RCC 7860 (cell line): ENCODE measurements at regions not wholly inside any gene's neighbourhood (a gene's known extent, or its start where the extent isn't known, plus 50 kb on each side); places are given as distances from the start of the nearest gene placed in this dataset.

Experiments used
- DNase-seq: peaks from one replicate; pipeline ENCODE4 v3.0.0-alpha.2; 2015; ENCODE audit warnings: low spot score
- FAIRE-seq: peaks from 2 replicates; lab custom pipeline; 2012; peaks lifted over from hg19 to GRCh38; lab: Jason Lieb, UNC

DNA sequence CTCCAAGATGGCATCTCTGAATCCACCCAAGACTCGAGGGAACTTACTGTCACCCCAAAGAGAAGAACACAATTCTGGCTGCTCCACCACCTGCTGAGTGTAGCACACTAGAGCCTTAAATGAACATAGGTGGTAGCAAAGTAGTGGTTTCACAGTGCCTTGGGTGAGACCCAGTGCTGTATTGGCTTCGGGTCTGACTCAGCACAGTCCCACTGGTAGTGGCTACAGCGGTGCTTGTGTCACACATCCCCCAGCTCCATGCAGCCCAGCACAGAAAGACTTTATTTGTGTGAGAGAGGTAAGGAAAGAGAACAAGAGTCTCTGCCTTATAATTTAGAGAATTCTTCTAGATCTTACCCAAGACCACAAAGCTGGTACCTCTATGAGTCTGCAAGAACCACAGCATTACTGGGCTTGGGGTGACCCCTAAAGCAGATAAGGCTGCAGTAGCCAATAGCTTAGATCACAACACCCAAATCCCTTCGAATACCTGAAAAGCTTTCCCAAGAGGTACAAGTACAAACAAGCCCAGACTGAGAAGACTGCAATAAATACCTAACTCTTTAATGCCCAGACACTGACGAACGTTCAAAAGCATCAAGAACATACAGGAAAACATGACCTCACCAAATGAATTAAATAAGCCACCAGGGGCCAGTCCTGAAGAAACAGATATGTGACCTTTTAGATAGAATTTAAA, 83.3 kb upstream of the SLC38A4 start:
- FAIRE-seq = no peak
- no peak for DNase-seq

DNA sequence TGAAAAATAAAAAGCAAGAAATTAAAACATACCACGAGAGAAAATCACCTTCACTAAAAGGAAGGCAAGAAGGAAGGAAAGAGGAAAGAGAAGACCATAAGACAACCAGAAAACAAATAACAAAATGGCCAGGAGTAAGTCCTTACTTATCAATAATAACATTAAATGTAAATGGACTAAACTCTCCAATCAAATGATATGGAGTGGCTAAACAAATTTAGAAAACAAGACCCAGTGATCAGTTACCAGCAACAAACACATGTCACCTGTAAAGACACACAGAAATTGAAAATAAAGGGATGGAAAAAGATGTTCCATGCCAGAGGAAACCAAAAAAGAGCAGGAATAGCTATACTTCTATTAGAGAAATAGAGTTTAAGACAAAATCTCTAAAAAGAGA, 85.0 kb upstream of the SLC38A4 start:
- DNase-seq (no peak), FAIRE-seq (no peak)

DNA sequence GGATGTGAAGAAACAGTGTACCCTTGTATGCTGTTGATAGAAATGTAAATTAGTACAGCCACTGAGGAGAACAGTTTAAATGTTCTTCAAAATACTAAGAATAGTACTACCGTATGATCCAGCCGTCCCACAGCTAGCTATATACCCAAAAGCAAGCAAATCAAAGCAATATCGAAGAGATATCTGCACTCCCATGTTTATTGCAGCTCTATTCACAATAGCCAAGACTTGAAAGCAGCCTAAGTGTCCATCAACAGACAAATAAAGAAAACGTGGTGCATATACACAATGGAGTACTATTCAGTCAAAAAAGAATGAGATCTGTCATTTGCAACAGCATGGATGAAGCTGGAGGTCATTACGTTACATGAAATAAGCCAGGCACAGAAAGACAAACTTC, 88.5 kb upstream of the SLC38A4 start:
- FAIRE-seq (no peak), DNase-seq (no peak)

DNA sequence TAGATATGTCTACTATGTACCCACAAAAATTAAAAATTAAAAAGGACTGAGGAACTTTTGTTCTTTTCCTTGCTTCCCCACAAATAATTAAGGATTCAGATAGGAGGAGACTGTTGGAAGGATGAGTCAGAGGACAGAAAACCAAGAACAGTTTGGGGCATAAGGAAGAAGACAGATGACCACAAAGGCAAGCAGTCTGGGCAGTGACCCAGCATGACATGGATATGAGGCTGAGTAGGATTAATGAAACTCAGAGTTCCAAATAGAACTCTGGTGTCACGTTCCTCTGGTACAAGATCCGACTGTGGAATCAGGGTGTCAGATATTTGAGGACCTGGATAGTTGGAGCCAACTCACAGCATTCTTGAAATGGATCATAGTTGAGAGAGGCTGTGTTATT, 89.3 kb upstream of the SLC38A4 start:
- FAIRE-seq (peak; percentile 94), DNase-seq (peak; percentile 51)

DNA sequence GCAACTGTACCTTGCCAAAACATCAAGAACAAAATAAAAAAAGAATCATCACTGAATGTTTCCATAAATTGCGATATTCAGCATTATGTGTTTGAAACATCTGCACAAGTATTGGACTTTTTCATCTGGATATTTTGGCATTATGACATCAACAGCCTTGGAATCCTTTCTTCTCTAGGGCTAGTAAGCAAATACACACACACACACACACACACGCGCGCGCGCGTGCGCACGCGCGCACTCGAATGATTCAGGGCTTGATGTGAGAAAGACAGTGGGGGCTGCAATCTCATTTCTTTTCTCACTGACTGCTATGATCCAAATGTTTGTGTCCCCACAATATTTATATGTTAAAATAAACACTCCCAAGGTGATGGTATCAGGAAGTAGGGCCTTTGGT, 90.0 kb upstream of the SLC38A4 start:
- FAIRE-seq = no peak
- DNase-seq = no peak

DNA sequence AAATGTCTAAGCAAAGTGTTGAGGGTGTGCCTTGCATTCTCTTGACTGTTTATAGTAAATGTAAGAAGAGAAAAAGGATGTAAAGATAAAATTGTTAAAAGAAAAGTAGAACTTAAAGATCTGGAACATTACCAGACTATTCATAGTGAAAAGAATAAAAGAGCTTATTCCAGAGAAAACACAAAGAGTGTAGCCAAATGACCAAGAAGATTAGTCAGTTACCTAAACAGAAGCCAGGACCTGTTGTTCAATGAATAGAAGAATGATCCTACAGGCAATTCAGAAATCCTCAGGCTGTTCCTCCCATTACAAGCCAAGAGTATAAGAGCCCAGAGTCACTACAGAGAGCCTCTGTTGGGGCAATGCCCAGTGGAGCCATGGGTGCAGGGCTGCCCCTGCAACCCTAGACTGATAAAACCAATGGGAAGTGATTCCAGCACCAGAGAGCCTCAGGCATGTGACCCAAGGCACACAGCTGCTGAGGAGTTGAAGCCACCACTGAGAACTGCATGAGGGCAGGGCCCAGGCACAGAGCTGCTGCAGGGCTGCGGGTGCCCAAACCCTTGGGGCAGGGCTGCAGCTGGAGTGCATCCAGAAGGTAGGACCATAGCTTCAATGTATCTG, 91.1 kb upstream of the SLC38A4 start:
- FAIRE-seq (no peak), DNase-seq (no peak)

DNA sequence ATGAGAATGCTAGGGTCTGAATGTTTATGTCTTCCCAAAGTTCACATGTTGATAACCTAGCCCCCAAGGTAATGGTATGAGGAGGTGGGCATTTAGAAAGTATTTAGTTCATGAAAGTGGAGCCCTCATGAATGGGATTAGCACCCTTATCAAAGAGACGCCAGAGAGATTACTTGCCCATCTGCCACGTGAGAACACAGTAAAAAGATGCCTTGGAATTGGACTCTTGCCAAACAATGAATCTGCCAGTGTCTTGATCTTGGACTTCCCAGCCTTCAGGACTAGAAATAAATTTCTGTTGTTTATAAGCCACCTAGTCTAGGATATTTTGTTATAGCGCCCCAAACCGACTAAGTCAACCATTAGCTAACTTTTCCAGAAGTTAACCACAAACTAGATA, 92.0 kb upstream of the SLC38A4 start:
- FAIRE-seq (no peak), DNase-seq (no peak)

DNA sequence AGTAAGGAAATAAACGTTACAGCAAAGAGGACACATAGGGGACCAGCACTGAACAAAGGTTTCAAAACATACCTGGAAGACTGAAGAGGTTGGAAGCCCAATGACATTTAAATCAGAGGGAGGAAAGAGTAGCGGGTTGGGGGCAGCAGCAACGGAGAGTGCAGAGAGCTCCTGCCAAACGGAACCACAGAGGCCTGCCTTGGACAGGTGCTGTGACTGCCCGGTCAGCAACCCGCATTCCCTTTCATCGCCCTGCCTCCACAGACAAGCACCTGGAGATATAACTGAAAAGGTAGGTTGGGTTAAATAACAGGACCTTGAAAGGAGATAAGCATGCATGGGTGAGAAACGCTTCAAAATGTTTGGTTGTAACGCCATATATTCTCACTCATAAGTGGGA, 92.8 kb upstream of the SLC38A4 start:
- DNase-seq (no peak), FAIRE-seq (no peak)

DNA sequence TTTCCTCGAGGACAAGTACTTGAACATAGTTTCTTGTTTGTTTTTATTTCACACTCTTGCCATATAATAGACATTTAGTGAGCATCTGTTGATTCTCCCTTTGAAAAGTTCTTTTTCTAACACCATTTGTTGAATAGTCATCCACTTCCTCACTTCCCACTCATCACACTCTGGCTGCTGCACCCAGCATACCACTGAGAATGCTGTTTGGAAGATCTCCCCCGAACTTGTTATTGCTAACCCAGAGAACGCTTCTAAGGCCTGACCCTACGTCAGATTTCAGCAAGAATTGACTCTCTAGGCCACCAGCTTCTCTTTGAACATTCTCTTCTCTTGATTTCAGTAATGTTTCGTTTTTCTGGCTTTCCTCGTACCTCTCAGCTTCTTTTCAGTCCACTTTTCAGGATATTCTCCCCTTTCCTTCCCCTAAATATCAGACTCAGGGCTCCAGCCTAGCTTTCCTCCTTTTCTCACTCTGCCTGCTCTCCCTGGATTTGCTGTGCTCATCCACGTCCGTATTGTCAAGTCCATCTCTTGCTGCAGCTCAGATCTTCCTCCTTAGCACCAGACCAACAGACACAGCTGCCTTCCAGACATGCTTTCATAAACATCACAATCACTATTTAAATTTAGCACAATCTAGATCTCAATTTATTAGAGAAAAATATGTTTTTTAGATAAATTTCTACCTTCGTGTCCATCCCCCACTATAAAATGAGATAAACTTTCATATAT, 94.0 kb upstream of the SLC38A4 start:
- DNase-seq (no peak), FAIRE-seq (no peak)

DNA sequence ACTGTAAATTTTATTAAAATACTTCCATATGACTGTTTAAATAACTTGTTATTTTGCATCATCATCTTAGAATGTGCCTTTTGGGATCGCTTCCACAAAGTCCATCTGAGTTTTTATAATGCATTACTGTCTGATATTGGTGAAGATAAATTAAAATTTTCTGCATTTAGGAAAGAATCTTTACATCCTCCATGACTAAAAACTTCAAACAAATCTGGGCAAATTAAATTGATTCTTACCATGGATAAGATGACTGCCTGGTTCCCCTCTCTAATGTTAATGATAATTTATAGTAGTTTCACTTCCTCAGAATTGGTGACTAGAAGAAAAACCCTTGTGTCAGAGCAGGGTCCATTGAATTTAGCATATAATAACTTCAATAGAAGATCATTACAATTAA, 94.7 kb upstream of the SLC38A4 start:
- DNase-seq (no peak), FAIRE-seq (no peak)

DNA sequence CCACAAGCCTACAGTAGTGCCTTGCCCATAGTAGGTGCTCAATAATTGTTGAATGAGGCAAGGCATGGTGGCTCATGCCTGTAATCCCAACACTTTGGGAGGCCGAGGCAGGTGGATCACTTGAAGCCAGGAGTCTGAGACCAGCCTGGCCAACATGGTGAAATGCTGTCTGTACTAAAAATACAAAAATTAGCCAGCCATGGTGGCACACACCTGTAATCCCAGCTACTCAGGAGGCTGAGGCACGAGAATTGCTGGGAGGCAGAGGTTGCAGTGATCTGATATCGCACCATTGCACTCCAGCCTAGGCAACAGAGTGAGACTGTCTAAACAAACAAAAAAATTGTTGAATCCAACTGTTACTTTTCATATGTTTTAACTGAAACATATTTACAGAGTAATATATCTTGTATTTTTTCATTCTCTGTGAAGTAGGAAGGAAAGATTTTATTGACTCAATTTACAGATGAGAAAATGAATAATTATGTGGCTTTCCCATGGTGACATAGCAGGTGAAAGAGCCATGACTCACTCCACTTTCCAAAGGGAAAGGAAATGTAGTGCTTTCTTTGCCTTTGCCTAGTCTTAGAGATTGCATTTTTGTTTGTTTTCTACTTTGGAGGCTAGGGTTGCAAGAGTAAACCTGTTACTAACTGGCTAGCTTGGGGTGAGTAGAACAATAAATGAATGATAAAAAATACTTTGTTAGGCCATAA, 95.4 kb upstream of the SLC38A4 start:
- DNase-seq (peak; percentile 34), FAIRE-seq (peak; percentile 66)

DNA sequence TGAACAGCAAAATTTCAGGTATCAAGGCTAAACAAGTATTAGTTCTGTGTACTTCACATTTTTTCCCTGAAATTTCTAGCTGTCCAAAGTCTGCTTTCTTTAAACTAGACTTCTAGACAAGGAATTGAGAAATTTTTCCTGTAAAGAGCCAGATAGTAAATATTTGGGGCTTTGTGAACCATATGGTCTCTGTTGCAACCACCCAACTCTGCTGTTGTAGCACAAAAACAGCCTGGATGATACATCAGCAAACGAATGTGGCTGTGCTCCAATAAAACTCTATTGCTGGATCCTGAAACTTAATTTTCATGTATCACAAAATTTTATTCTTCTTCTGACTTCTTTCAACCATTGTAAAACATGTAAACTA, 96.0 kb upstream of the SLC38A4 start:
- FAIRE-seq = no peak
- DNase-seq = no peak

DNA sequence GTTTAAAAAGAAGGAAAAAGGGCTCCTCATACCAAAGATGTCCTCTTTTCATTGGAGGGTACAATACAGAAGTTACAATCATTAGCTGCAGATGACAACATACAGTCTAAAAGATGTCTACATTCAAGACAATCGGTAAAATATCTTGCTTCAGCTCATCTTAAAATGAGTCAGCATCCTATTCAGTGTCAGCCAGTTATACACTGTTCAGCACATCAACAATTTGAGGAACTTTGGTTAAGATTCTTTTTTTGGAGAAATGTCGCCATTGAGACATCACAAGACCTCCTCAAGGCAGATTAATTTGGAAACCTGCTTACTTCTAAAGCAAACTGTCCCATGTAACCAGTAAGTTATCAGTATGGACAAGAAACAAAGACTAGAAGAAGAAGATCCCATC, 100.7 kb upstream of the SLC38A4 start:
- DNase-seq (no peak), FAIRE-seq (no peak)

DNA sequence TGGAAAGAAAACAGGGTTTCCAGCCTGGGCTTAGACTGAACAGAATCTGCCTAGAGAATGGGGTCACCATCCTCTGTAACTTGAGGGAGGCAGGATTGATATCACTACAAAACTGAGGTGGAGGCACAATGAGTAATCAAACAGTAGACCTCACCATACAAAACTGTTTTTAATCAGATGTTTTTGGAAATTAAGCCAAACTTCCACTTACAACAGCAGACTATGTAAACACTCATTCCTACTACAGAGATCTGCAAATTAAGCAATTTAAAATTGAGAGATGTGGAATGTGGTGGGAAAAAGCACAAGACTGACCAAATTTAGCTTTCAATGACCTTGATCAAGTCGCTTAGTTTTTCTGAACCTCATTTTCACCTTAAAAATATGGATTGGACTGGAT, 104.3 kb upstream of the SLC38A4 start:
- FAIRE-seq (no peak), DNase-seq (no peak)

DNA sequence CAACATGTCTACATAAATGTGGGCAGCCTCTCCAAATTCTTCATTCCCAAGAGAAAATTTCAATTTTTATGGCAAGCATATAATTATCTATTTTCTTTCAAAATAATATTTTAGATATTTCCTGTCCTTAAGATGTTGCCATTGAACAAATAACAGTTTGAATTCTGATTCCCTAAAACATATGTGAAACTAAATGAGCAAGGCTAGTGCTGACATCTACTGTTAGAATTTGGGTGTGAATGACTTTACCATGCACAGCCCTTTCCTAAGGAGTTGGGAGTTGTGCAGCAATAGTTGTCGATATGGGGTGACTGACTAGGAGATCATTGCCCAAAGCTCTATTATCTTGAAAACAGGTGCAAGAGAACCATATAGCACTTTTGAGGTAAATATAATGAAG, 108.2 kb upstream of the SLC38A4 start:
- FAIRE-seq = peak; percentile 68
- no peak for DNase-seq

DNA sequence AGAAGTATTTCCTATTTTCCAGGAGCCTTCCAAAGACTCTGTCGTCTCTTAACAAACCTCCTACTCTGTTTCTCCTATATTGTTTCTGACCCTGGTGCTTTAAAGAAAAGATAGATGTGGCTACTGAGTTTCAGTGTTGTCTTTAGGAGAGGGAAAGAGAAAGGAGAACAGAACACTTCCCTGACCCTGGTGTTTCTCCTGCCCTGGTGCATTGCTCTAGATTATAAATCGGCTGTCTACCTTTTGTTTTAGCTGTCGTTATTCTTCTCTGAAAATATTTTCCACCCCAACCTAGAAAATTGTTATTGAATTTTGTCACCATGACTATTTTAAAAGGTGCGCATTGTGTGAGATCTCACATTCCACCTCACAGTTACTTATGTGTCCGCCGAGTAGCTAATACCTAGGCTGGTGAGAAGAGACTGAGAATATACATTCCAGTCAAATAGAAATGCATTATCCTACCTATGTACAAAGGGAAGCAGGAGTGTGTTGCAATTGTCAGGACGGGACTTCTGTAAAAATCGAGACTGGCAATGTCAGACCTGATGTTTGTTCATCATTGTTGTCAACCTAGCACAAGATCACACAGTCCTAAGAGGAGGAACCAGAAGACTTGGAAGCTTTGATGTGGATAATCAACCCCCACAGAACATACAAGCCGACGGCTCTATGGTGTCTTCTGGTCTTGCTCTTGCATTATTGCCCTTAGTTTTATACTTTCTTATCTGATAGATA, 108.7 kb upstream of the SLC38A4 start:
- FAIRE-seq = no peak
- DNase-seq = no peak

DNA sequence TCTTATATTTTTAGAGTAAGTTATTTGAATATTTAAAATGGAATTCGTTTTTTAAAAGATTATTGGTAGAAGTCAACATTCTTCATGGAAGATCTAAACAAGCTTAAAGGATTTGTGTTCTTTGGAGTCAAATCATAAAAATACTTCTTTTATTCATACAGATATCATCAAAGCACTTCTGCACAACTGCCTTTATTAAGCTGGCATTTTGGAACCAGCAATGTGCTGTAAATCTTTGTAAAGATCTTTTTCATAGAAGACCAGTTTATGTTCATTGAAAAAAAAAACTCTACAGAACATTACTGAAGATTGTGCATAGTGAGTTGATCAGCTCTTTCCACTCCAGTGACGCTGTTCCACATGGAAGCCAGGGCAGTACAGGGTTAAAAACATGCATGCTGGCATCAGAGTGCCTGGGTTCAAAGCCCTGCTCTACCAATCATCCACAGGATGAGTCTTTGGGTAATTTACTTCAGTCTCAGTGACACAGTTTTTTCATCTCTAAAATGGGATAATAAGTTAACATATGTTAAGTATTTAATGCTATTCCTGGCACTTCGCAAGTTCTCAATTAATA, 109.6 kb upstream of the SLC38A4 start:
- FAIRE-seq (no peak), DNase-seq (no peak)

DNA sequence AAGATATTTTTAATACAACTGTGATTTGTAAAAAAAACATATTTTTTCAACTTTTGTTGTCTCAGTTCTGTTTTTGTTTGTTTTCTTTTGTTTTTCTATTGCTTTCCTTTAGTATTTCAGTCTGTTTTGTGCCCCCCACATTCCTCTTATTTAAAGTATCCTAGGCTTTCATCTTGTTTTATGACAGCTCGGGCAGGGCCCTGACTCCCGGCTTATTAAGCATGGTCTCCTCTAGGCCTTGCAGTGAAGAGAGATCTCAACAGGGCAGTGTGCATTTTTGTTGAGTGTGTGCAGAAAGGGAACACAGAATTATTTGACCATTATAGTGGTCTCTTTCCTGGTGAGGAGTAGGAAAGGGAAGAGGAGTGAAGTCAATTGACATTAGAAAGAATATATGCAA, 110.2 kb upstream of the SLC38A4 start:
- FAIRE-seq = no peak
- DNase-seq = no peak

DNA sequence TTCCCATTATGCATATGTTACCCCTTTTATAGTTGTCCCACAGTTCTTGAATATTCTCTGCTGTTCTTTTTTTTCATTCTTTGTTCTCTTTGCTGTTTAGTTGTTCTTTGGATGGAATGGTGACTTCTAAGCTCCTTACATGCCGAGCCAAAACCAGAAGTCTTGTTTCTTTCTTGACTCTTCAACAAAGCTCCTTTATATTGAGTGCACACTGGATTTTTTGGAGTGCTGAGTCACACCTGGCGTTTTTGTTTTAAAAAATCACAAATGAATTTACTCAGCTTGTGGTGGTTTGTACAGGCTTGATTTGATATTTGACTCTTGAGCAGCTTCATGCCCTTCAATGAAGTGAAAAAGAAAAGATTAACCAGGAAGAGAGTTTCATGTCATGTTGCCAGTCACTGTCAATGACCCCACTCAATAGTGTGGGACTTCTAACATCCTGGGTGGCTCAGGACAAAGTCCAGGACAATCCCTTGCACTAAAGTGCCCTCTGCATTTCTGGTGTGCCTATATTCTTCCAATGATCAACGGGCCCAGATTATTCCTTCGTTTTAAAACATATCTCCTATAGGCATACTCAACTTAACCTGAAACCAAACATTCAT, 112.4 kb upstream of the SLC38A4 start:
- FAIRE-seq (no peak), DNase-seq (no peak)

DNA sequence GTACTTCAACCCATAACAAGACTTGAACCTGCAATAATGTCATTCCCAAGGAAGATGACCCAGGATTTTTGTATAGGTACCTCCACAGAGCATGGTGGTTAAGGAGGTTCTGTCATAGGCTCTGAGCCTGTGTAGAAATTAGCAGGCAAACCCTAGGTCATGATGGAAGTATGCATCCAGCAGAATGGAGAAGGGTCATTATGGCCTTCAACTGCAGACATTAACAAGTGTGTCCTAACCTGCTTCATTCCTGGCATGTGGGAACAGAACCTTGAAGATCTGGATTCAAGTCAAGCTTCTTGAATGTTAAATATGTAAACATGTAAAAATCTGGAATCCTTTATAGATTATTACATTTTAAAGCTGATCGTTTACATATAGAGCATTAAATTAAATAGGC, 116.2 kb upstream of the SLC38A4 start:
- no peak for FAIRE-seq
- DNase-seq = no peak
